Keratinocyte (primary cell): ENCODE measurements at regions not wholly inside any gene's neighbourhood (a gene's known extent, or its start where the extent isn't known, plus 50 kb on each side); places are given as distances from the start of the nearest gene placed in this dataset.

Experiments
- DNase-seq: peaks from one replicate; pipeline ENCODE4 v3.0.0-alpha.2; 2011; ENCODE audit warnings: low read depth, missing footprints, low spot score
- FAIRE-seq: peaks from 2 replicates; lab custom pipeline; 2011; peaks lifted over from hg19 to GRCh38; lab: Jason Lieb, UNC
- H2AFZ ChIP-seq: 2 replicates; pipeline ENCODE4 v1.6.0; 2012; ENCODE audit warnings: low read length, control low read depth, inconsistent platforms; ENCODE audit not compliant: control insufficient read depth
- H3K27ac ChIP-seq: 2 replicates; pipeline ENCODE4 v1.5.1; 2011; ENCODE audit warnings: low read length; ENCODE audit not compliant: control insufficient read depth, insufficient read depth
- H3K27me3 ChIP-seq: 3 replicates; pipeline ENCODE4 v1.6.0; 2011; ENCODE audit warnings: low read length; ENCODE audit not compliant: control insufficient read depth, insufficient read depth; ENCODE audit errors: extremely low read depth
- H3K36me3 ChIP-seq, 2 experiments: 2 replicates in 1 of 2; 3 replicates in 1 of 2; pipeline ENCODE4 v1.5.1; 2011; ENCODE audit warnings: low read length in 2 of 2, mild to moderate bottlenecking in 1 of 2; ENCODE audit not compliant: control insufficient read depth in 2 of 2, insufficient read depth in 2 of 2; ENCODE audit errors: extremely low read depth in 1 of 2
- H3K4me1 ChIP-seq: 3 replicates; pipeline ENCODE4 v1.5.1; 2011; ENCODE audit warnings: low read length; ENCODE audit not compliant: control insufficient read depth, insufficient read depth; ENCODE audit errors: extremely low read depth
- H3K4me2 ChIP-seq: 3 replicates; pipeline ENCODE4 v1.6.0; 2011; ENCODE audit warnings: low read depth, low read length; ENCODE audit not compliant: control insufficient read depth, insufficient read depth; ENCODE audit errors: extremely low read depth
- H3K4me3 ChIP-seq, 3 experiments: fragments of 200-600 bp in 1 of 3; sonication (generic) in 1 of 3; 2 replicates in 2 of 3; 3 replicates in 1 of 3; pipeline ENCODE4 v1.5.1; 2011 to 2016; ENCODE audit warnings: low read length in 3 of 3, mild to moderate bottlenecking in 3 of 3, control low read depth in 2 of 3, inconsistent platforms in 1 of 3, low read depth in 1 of 3, mixed read lengths in 1 of 3, mixed run types in 1 of 3, moderate library complexity in 1 of 3; ENCODE audit not compliant: control insufficient read depth in 2 of 3, insufficient read depth in 2 of 3; ENCODE audit errors: extremely low read depth in 1 of 3
- H3K79me2 ChIP-seq: 2 replicates; pipeline ENCODE4 v1.6.0; 2012; ENCODE audit warnings: low read length; ENCODE audit not compliant: control insufficient read depth, insufficient read depth
- H3K9ac ChIP-seq: 3 replicates; pipeline ENCODE4 v1.6.0; 2011; ENCODE audit warnings: low read length; ENCODE audit not compliant: control insufficient read depth, insufficient read depth; ENCODE audit errors: extremely low read depth
- H3K9me1 ChIP-seq: 3 replicates; pipeline ENCODE4 v1.6.0; 2011; ENCODE audit warnings: low read length; ENCODE audit not compliant: control insufficient read depth, insufficient read depth; ENCODE audit errors: extremely low read depth
- H3K9me3 ChIP-seq: 2 replicates; pipeline ENCODE4 v1.5.1; 2012; ENCODE audit warnings: low read depth, low read length; ENCODE audit not compliant: control insufficient read depth
- H4K20me1 ChIP-seq: 3 replicates; pipeline ENCODE4 v1.6.0; 2011; ENCODE audit warnings: low read length; ENCODE audit not compliant: control insufficient read depth, insufficient read depth; ENCODE audit errors: extremely low read depth
- EZH2 ChIP-seq: IDR thresholded peaks from one replicate; pipeline ENCODE4 v1.6.1; 2012; ENCODE audit warnings: inconsistent platforms, mild to moderate bottlenecking, low read length, moderate library complexity
- dilution Hi-C: fragments of 300-500 bp; cut with MboI; formaldehyde crosslinking; loops from one replicate; pipeline ENCODE4 v1.7.0; 2020; ENCODE audit warnings: low sequenced_read_pairs; ENCODE audit not compliant: extremely low pct_ligation_motif_present
- TF ChIP-seq, protein P1 (sequence below), 3 experiments: IDR thresholded peaks in 1 of 3; conservative IDR thresholded peaks in 1 of 3; optimal IDR thresholded peaks in 1 of 3; 2 replicates in 2 of 3; 3 replicates in 1 of 3; pipeline versions ENCODE3 to v1.5.1; 2011; ENCODE audit warnings: low read length in 3 of 3, mild to moderate bottlenecking in 3 of 3, moderate library complexity in 2 of 3, control low read depth in 1 of 3, inconsistent platforms in 1 of 3; ENCODE audit not compliant: insufficient read depth in 2 of 3; ENCODE audit errors: extremely low read depth in 1 of 3

DNA sequence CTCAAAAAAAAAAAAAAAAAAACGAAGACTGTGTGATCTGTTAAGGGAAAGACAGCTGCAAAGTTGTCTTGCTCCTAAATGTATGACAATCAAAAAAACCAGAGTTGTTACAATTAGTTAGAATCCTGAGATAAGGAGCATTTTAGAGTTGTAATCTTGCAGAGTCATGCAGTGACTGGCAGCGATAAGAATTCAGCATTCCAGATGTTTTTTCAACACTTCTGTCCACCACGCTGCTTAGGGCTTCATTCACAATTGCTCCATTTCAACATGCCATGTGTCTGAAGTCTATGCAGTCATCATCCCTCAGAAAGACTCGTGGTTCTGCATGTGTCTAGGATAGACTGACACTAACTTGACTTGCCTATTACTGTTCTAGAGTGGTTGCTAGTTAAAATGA is 102.4 kb upstream of the BACE2 start:
- no peaks in the 10 kb centered on the region for H3K9me1 ChIP-seq
- TF ChIP-seq, protein P1, sequence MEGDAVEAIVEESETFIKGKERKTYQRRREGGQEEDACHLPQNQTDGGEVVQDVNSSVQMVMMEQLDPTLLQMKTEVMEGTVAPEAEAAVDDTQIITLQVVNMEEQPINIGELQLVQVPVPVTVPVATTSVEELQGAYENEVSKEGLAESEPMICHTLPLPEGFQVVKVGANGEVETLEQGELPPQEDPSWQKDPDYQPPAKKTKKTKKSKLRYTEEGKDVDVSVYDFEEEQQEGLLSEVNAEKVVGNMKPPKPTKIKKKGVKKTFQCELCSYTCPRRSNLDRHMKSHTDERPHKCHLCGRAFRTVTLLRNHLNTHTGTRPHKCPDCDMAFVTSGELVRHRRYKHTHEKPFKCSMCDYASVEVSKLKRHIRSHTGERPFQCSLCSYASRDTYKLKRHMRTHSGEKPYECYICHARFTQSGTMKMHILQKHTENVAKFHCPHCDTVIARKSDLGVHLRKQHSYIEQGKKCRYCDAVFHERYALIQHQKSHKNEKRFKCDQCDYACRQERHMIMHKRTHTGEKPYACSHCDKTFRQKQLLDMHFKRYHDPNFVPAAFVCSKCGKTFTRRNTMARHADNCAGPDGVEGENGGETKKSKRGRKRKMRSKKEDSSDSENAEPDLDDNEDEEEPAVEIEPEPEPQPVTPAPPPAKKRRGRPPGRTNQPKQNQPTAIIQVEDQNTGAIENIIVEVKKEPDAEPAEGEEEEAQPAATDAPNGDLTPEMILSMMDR (optimal IDR thresholded peaks at IDR 0.05 in 1 of 3, IDR thresholded peaks at IDR 0.05 in 1 of 3, conservative IDR thresholded peaks at IDR 0.05 in 1 of 3; ENCODE audit: extremely low read depth in 1 of 3, insufficient read depth in 2 of 3, low read length in 3 of 3) = no peak
- no peak for TF ChIP-seq EZH2
- no peaks in the 10 kb centered on the region for H4K20me1 ChIP-seq
- no peak overlapping the region for H3K4me2 ChIP-seq
- H3K36me3 ChIP-seq = no peaks in the 10 kb centered on the region
- H3K79me2 ChIP-seq = no peaks in the 10 kb centered on the region
- H3K27me3 ChIP-seq = peaks cover 9% of the 10 kb centered on the region
- FAIRE-seq (no peak), DNase-seq (no peak)
- no peak overlapping the region for H3K4me3 ChIP-seq
- H3K27ac ChIP-seq = no peak overlapping the region
- peaks cover 3% of the 10 kb centered on the region for H3K4me1 ChIP-seq
- no peak overlapping the region for H2AFZ ChIP-seq
- H3K9ac ChIP-seq = no peak overlapping the region
- no peaks in the 10 kb centered on the region for H3K9me3 ChIP-seq
- dilution Hi-C loops = no loop called here

DNA sequence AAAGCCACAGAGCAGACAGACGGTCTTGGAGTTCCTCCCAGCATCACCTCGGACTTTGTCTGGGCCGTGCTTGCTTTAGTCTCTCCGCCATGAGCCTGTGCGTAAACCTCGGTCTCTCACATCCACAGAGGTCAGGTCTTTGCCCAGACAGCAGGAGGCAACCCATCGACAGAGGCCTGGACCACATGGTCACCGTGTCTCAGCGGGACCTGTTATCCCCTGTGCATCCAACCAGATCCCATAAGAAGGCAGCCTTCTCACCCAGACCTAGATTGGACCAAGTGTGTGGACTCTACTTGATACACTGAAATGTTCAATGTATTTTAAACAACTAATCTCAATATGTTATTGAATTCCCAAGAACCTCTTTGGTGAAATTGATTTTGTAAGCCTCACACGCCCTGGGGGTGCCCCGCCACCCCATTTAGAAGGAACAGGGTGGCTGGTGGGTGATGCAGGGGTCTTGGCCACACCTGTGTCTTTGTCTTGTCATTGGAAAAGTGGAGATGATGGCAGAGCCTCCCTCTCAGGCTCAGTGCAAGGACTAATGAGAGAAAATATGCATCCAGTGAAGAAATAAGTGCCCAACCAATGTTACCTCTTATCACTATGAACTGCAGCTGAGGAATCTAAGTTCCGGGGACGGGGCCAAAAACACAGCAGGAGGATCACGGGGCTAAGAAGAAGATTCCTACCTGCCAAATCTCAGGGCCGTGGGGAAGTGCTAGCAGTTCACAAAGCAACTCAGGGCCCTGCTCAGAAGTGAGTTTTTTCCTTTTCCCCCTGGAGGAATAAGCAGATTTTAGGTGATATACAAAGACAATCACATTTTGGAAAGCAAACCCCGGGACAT is 101.6 kb upstream of the BACE2 start:
- no peak for FAIRE-seq
- H3K9me1 ChIP-seq = no peaks in the 10 kb centered on the region
- H3K4me2 ChIP-seq = no peak overlapping the region
- peaks cover 9% of the 10 kb centered on the region for H3K27me3 ChIP-seq
- no peaks in the 10 kb centered on the region for H3K9me3 ChIP-seq
- H3K4me3 ChIP-seq = no peak overlapping the region
- no peaks in the 10 kb centered on the region for H3K79me2 ChIP-seq
- TF ChIP-seq, protein P1 (optimal IDR thresholded peaks at IDR 0.05 in 1 of 3, IDR thresholded peaks at IDR 0.05 in 1 of 3, conservative IDR thresholded peaks at IDR 0.05 in 1 of 3; ENCODE audit: extremely low read depth in 1 of 3, insufficient read depth in 2 of 3, low read length in 3 of 3) = no peak
- no peak for TF ChIP-seq EZH2
- dilution Hi-C loops = no loop called here
- H3K4me1 ChIP-seq = peaks cover 3% of the 10 kb centered on the region
- no peaks in the 10 kb centered on the region for H3K36me3 ChIP-seq
- no peak overlapping the region for H3K27ac ChIP-seq
- DNase-seq = no peak
- no peak overlapping the region for H3K9ac ChIP-seq
- H4K20me1 ChIP-seq = no peaks in the 10 kb centered on the region
- no peak overlapping the region for H2AFZ ChIP-seq
